ENCODE measurements at regions not wholly inside any gene's neighbourhood (a gene's known extent, or its start where the extent isn't known, plus 50 kb on each side); places are given as distances from the start of the nearest gene placed in this dataset.

GRCh38 chr21:24545807-24546361 lies 1061.4 kb downstream of the MRPL39 start:
- TF ChIP-seq CTCF (IDR thresholded peaks at IDR 0.05) = no peak
- no peak for TF ChIP-seq POLR2A (IDR thresholded peaks at IDR 0.05)
